Effector memory CD8-positive, alpha-beta T cell (primary cell): ENCODE measurements at regions not wholly inside any gene's neighbourhood (a gene's known extent, or its start where the extent isn't known, plus 50 kb on each side); places are given as distances from the start of the nearest gene placed in this dataset.

Experiments used
- ATAC-seq: fragments of 150-1000 bp; cut with Tn5 transposase; replicated peaks from 2 replicates; pipeline ENCODE4 v1.10.0; 2021; ENCODE audit warnings: mild to moderate bottlenecking, moderate library complexity
- DNase-seq, 3 experiments: peaks; one replicate each; pipeline ENCODE4 v3.0.0; 2021
- H3K27ac Mint-ChIP-seq, 2 donors: one replicate each; pipeline ENCODE4 v1.8.0; 2022; ENCODE audit warnings: mild to moderate bottlenecking in 2 of 2, mixed read lengths in 2 of 2, moderate library complexity in 2 of 2
- H3K27me3 Mint-ChIP-seq, 2 donors: one replicate each; pipeline ENCODE4 v1.8.0; 2022; ENCODE audit warnings: mixed read lengths in 2 of 2
- H3K36me3 Mint-ChIP-seq: one replicate; pipeline ENCODE4 v1.8.0; 2022; ENCODE audit warnings: mild to moderate bottlenecking, moderate library complexity, mixed read lengths; ENCODE audit not compliant: insufficient read depth
- H3K4me1 Mint-ChIP-seq, 2 donors: one replicate each; pipeline ENCODE4 v1.8.0; 2022; ENCODE audit warnings: low read depth in 2 of 2, mixed read lengths in 2 of 2
- H3K4me3 Mint-ChIP-seq, 2 donors: one replicate each; pipeline ENCODE4 v1.8.0; 2022; ENCODE audit warnings: mild to moderate bottlenecking in 2 of 2, mixed read lengths in 2 of 2, moderate library complexity in 2 of 2
- H3K9me3 Mint-ChIP-seq, 2 donors: one replicate each; pipeline ENCODE4 v1.8.0; 2022; ENCODE audit warnings: mixed read lengths in 2 of 2

DNA sequence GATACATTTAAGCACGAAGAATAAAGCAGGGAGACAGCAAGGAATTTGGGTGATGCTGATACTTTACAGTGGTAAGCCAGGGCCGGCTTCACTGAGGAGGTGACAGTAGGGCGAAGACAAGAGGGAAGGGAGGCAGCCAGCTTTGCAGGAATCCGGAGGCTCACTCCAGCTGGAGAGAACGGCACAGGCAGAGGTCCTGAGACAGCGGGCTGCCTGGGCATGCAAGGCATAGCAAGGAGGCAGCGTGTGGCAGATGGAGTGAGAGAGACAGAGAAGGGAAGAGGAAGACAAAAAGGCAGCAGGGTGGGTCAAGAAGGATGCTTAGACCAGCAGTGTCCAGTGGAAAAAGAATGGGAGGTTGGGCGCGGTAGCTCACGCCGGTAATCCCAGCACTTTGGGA, 83.2 kb upstream of the WASF3 start:
- DNase-seq (no peak), ATAC-seq (no peak)
- Mint-ChIP-seq H3K27ac (peak overlapping the region in 1 of 2 donors; percentile 55), H3K36me3 (no peaks in the 10 kb centered on the region), H3K9me3 (no peaks in the 10 kb centered on the region), H3K4me3 (no peak overlapping the region), H3K27me3 (peaks cover 5 to 9% of the 10 kb centered on the region in 2 donors), H3K4me1 (peaks cover 0 to 10% of the 10 kb centered on the region in 2 donors)

DNA sequence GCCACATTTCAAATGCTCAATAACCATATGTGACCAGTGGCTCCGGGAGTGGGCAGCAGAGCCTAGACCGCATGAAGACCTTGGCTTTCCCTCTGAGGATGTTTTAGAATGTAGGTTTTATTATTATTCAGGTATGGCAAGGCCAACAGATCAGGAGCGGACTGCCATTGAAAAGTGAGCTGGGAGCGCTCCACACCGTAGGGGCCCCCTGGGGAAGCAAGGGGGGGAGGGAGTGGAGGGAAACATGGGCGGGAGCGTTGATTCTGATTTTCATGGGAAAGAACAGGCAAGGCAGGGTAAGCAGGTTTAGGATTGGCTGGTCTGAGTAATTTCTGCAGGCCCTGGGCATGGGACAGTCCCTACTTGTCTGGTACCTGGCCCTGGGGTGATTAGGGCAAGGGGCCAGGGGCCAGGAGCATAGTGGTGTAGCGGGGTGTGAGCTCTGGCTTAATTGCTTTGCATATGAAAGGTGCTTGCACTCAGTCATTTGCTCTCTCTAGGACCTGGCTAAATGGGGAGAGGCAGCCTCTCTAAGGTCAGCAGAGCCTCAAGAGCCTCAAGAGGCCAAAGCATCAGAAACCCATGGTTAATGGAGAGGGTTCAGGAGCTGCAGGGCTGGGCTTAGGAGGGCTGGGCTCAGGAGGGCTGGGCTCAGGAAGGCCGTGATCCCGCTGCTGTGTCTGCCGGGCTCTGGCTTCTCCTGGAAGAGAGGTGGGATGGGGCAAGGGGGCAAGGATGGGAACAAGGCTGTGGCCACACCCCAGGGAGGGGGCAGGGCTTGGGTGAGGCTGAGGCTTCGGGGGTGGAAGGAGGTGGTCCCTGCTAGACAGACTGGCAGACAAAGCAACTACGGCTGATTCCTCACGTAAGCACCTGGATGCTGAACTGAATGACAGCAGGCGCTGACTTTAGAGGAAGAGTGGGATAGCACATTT, 82.0 kb upstream of the WASF3 start:
- H3K4me3 Mint-ChIP-seq: peak overlapping the region in 1 of 2 donors; percentile 52
- peaks cover 0 to 10% of the 10 kb centered on the region in 2 donors for H3K4me1 Mint-ChIP-seq
- H3K9me3 Mint-ChIP-seq: no peaks in the 10 kb centered on the region
- H3K27ac Mint-ChIP-seq: peak overlapping the region in 1 of 2 donors; percentile 87
- no peaks in the 10 kb centered on the region for H3K36me3 Mint-ChIP-seq
- ATAC-seq: no peak
- no peak for DNase-seq
- H3K27me3 Mint-ChIP-seq: peaks cover 5 to 9% of the 10 kb centered on the region in 2 donors

DNA sequence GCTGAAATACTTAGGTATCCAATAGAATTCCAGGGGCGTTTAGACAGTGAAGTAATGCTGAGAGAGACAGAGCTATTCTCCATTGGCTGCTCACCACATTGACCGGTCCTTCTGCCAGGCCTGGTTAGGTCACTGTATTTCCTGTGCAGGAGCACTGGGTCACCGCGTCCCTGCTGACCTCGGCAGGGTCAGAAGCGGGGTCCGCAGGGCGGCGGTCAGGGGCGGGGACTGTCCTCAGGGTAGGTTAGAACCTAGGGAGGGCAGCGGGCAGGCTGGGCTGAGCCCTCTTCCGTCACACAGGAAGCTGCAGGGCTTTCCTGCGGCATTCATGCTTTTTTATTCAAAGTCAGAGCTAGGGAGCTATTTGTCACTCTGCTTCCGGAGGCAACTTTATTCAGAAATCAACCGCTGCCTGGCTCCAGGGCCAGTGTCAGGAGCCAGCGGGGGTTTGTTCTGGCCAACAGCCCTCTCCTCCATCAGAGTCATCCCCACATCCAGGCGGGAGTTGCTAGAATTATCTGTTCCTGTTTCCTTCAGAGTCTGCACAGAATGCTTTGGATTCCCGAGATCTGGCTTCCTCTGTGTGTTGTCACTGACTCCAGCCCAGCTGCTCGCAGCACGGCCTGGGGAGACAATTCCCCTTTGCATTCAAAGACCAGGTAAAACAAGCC, 81.2 kb upstream of the WASF3 start:
- Mint-ChIP-seq H3K27ac (peak overlapping the region in 1 of 2 donors; percentile 87), H3K36me3 (no peaks in the 10 kb centered on the region), H3K27me3 (peaks cover 5 to 9% of the 10 kb centered on the region in 2 donors), H3K4me3 (peak overlapping the region in 1 of 2 donors; percentile 52), H3K9me3 (no peaks in the 10 kb centered on the region), H3K4me1 (peaks cover 0 to 10% of the 10 kb centered on the region in 2 donors)
- DNase-seq: no peak
- peak; percentile 54 for ATAC-seq

DNA sequence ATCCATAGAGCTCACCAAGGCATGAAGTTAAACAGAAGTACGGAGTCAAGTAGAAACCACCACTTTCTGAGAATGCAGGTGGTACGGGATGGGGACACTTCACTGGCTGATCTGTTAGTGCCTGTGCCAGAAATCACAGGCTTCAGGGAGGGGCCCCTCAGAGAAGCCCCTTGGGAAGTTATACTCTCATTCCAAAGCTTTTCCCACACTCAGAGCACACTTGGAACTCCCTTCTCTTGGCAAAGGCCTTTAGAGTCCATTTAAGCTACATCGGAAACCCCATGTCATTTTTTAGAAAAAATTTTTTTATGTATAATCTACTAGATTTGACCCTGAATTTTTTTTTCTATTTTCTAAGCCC, 80.7 kb upstream of the WASF3 start:
- DNase-seq (no peak), ATAC-seq (no peak)
- Mint-ChIP-seq H3K27ac (peak overlapping the region in 1 of 2 donors; percentile 87), H3K27me3 (peaks cover 5 to 9% of the 10 kb centered on the region in 2 donors), H3K9me3 (no peaks in the 10 kb centered on the region), H3K4me1 (peaks cover 0 to 10% of the 10 kb centered on the region in 2 donors), H3K36me3 (no peaks in the 10 kb centered on the region), H3K4me3 (peak overlapping the region in 1 of 2 donors; percentile 52)

DNA sequence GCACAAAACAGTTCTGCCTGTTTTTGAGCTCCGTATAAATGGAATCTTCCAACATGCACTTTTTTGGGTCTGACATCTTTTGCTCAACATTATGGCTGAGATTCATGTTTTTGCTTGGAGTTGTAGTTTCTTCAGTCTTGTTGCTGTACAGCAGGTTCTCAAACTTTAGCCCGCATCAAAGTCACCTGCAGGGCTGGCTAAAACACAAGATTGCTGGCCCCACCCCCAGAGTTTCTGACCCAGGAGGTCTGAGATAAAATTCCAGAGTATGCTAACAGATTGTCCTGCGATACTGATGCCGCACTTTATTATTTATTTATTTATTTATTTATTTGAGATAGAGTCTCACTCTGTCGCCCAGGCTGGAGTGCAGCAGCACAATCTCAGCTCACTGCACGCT, 79.8 kb upstream of the WASF3 start:
- Mint-ChIP-seq H3K4me3 (no peak overlapping the region), H3K4me1 (peaks cover 0 to 10% of the 10 kb centered on the region in 2 donors), H3K9me3 (no peaks in the 10 kb centered on the region), H3K27ac (no peak overlapping the region), H3K36me3 (peaks cover 5% of the 10 kb centered on the region), H3K27me3 (peaks cover 5 to 9% of the 10 kb centered on the region in 2 donors)
- ATAC-seq: no peak
- DNase-seq: no peak

DNA sequence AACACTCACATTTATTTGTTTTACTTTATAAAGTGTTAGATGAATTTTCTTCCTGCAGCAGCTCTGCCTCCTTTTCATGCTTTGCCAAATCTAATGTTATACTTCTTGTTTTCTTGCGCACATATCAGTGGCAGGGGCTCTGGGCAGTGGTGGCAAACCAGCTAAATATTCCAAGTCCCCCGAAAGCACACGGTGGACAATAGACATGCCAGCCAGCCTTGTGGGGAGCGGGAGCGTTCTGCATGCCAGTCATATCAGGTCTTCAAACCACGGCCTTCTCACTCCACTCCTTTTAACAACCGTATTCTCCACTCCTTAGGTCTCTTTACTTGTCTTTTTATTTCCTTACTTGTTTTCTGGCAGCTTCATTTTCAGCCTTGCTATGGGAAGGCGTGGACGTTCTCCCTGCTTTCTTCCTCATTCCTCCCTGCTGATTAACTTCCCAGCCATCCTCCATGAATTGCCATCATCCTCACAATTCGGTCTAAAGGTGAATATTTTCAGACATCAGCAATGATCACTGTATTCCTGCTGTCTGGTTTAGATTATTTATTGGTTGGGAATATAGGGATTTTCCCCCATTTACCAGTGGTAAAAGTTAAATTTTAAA, 77.1 kb upstream of the WASF3 start:
- ATAC-seq (no peak), DNase-seq (no peak)
- Mint-ChIP-seq H3K36me3 (peaks cover 5% of the 10 kb centered on the region), H3K4me3 (no peak overlapping the region), H3K27ac (no peak overlapping the region), H3K9me3 (no peaks in the 10 kb centered on the region), H3K27me3 (no peaks in the 10 kb centered on the region), H3K4me1 (peaks cover 0 to 10% of the 10 kb centered on the region in 2 donors)

DNA sequence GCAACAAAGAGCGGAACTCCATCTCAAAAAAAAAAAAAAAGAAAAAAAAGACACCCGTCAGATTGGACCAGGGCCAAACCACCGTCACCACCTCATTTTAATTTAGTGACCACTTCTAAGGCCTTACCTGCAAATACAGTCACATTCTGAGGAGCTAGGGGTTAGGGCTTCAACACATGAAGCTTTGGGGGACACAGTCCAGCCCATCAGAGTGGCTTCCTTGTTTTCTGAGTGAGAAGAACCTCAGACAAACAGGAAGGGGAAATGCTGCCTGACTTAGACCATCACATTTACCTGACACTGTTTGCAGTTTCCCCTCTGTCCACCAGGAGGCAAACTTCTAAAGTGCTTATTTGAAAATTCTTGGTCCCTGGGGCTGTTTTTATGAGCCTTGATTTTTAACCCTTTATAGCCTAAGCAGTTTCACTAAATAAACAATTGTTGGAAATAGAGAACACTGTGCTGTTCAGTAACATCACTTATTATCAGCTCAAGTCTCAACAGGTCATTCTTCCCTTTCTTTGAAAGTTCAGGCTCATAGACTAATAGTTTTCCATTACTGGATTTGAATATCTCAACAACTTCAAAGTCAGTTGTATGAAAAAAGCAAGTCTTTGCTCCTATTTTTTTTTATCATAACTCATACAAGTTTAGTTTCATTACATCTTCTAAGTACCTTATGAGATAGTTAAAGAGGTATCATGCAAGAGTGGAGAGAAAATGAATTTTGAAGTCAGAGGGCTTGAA, 74.9 kb upstream of the WASF3 start:
- no peaks in the 10 kb centered on the region for H3K27me3 Mint-ChIP-seq
- peak; percentile 54 to 64 (median 57) for DNase-seq
- no peaks in the 10 kb centered on the region for H3K4me1 Mint-ChIP-seq
- H3K4me3 Mint-ChIP-seq: peak overlapping the region in 1 of 2 donors; percentile 14
- peak; percentile 95 for ATAC-seq
- no peaks in the 10 kb centered on the region for H3K9me3 Mint-ChIP-seq
- H3K36me3 Mint-ChIP-seq: peaks cover 5% of the 10 kb centered on the region
- peak overlapping the region; percentile 35 to 44 for H3K27ac Mint-ChIP-seq

DNA sequence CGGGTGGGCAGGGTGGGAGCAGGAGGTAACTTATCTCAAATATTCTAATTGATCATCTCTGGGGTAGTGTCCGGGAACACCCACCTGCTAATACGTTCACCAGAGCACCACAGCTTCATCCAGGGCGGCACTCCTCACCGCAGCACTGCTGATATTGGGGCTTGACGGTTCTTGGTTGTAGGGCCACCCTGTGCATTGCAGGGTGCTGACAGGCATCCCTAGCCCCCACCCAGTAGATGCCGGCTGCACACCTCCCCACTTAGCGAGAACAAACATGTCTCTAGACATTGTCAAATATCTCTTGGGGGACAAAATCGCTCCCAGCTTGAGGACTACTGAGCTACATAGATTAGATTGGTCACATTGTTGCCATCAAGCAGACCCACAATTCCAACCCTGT, 73.9 kb upstream of the WASF3 start:
- H3K4me1 Mint-ChIP-seq: no peaks in the 10 kb centered on the region

DNA sequence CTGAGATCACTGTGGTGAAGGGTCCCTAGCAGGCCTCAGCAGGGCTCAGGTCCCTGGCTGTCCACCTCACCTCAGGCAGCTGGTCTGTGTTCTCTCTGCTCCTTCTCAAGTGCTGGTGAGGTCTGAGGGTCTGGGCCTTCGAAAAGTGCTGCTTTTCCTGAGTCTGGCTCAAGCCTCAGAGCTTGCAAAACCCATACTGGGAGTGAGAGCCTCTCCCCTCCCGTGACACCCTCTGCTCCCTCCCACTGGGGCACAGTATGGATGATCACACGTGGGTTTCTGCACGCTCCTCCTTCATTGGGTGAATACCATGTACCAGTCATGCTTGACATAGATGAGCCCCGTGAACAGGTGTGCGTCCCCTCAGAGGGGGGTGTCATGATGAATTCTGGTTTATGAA, 73.3 kb upstream of the WASF3 start:
- Mint-ChIP-seq H3K9me3 (no peaks in the 10 kb centered on the region), H3K27me3 (peaks cover 0 to 3% of the 10 kb centered on the region in 2 donors), H3K4me1 (no peaks in the 10 kb centered on the region), H3K36me3 (peaks cover 5% of the 10 kb centered on the region), H3K4me3 (no peak overlapping the region), H3K27ac (no peak overlapping the region)
- no peak for DNase-seq
- ATAC-seq: no peak

More for the DNA sequence above, 73.9 kb upstream of the WASF3 start:
- peaks cover 5% of the 10 kb centered on the region for H3K36me3 Mint-ChIP-seq
- DNase-seq: no peak
- no peak overlapping the region for H3K27ac Mint-ChIP-seq
- ATAC-seq: no peak
- no peaks in the 10 kb centered on the region for H3K27me3 Mint-ChIP-seq
- H3K4me3 Mint-ChIP-seq: no peak overlapping the region
- no peaks in the 10 kb centered on the region for H3K9me3 Mint-ChIP-seq

DNA sequence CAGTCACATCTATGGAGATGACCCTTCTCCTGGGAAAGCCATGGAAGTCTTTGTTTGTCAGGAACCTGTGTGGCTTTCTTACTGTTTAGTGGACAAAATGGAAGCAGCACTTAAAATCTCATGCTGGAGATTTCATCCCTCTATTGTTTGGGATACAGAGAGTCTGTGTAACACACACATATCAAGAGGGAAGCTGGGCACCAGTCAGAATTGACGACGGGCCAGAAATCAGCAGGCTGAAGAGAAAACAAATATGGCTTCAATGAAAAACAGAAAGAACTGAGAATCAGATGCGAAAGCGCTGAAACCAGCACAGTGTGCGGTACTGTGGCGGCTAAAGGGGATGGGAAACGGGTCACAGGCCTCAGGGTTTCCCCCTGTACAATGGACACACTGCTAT, 72.2 kb upstream of the WASF3 start:
- Mint-ChIP-seq H3K36me3 (peaks cover 5% of the 10 kb centered on the region), H3K27me3 (peaks cover 7 to 12% of the 10 kb centered on the region in 2 donors), H3K9me3 (no peaks in the 10 kb centered on the region), H3K4me1 (no peaks in the 10 kb centered on the region), H3K27ac (no peak overlapping the region), H3K4me3 (no peak overlapping the region)
- ATAC-seq (no peak), DNase-seq (no peak)

DNA sequence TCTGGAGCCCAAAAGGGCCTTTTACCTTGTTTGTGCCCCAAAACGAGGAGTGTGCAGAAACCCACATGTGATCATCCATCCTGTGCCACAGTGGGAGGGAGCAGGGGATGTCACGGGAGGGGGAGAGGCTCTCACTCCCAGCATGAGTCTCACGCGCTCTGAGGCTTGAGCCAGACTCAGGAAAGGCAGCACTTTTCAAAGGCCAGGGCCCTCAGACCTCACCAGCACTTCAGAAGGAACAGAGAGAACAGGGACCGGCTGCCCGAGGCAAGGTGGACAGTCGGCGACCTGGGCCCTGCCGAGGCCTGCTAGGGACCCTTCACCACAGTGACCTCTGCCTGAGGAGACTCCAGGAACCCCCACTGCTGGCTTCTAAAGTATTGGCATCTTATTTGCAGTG, 71.7 kb upstream of the WASF3 start:
- Mint-ChIP-seq H3K27me3 (peaks cover 12 to 16% of the 10 kb centered on the region in 2 donors), H3K4me1 (no peaks in the 10 kb centered on the region), H3K36me3 (peaks cover 5% of the 10 kb centered on the region), H3K27ac (no peak overlapping the region), H3K9me3 (no peaks in the 10 kb centered on the region), H3K4me3 (no peak overlapping the region)
- no peak for DNase-seq
- ATAC-seq: no peak

DNA sequence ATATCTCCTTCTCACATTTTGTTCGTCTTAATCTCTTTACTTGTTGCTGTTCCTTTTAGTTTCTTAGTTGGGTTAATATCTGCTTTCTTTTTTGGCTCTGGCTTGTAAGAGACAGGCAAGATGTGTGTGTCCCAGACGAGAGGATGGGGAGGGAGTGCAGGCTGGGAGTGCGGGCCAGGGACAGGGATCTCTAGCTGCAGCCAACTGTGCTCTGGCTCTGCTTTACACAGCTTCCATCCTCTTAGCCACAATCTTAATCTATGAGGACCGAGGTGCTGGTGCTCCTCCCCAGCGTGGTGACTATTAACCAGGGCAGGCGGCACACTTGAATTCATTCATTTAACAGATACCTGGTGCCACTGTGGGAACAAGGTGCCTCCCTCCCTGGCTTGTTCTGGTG, 70.9 kb upstream of the WASF3 start:
- Mint-ChIP-seq H3K27me3 (peaks cover 16 to 20% of the 10 kb centered on the region in 2 donors), H3K27ac (no peak overlapping the region), H3K4me1 (no peaks in the 10 kb centered on the region), H3K9me3 (no peaks in the 10 kb centered on the region), H3K36me3 (peaks cover 5% of the 10 kb centered on the region), H3K4me3 (no peak overlapping the region)
- no peak for ATAC-seq
- no peak for DNase-seq

DNA sequence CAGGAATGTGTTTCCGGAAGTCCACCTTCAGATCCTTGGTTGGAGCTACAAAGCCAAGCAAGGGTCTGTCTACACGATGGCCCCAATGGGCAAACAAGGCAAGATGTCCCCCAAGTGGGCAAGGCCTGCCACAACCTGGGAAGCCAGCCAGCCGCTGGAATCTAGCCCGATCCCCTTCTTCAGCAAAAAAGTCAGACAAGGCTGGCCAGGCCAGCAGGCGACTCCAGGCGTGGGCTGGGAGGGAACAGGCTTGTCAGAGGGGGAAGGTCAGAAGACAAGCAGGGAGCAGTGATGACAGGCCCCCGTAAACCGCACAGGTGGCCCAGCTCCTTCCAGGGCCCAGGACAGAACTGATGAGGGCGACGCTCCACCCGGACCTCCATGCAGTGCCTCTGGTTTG, 69.7 kb upstream of the WASF3 start:
- Mint-ChIP-seq H3K4me1 (no peaks in the 10 kb centered on the region), H3K27me3 (peaks cover 27 to 31% of the 10 kb centered on the region in 2 donors), H3K9me3 (no peaks in the 10 kb centered on the region), H3K4me3 (no peak overlapping the region), H3K27ac (no peak overlapping the region), H3K36me3 (no peaks in the 10 kb centered on the region)
- no peak for ATAC-seq
- no peak for DNase-seq
